GM12878 (cell line): ENCODE measurements at regions not wholly inside any gene's neighbourhood (a gene's known extent, or its start where the extent isn't known, plus 50 kb on each side); places are given as distances from the start of the nearest gene placed in this dataset.

Experiments
- ATAC-seq: fragments of 200-7000 bp; cut with Tn5 transposase; 3 replicates; pipeline ENCODE4 v1.9.1; 2020; ENCODE audit warnings: mild to moderate bottlenecking, moderate library complexity
- BruUV-seq: library from RNA; stranded (reverse); fragments of 400-500 nt; replicated peaks from 2 replicates; lab custom pipeline; 2021; lab: Mats Ljungman, UMichigan
- CTCF ChIA-PET: fragments of 300-600 bp; sonication (Branson Sonifier 250); formaldehyde crosslinking; extraction: SDS; loops from one replicate; lab custom pipeline; 2021; ENCODE audit warnings: inconsistent platforms; lab: Yijun Ruan, JAX
- POLR2A ChIA-PET: fragments of 350-600 bp; formaldehyde crosslinking; extraction: SDS; loops from one replicate; lab custom pipeline; 2021; ENCODE audit warnings: inconsistent platforms; lab: Charles Lee
- RAD21 ChIA-PET: fragments of 300-600 bp; sonication (Branson Sonifier 250); formaldehyde crosslinking; loops from one replicate; lab custom pipeline; 2023; ENCODE audit warnings: antibody characterized with exemption; ENCODE audit not compliant: unreplicated experiment; lab: Charles Lee
- SMC1A ChIA-PET: fragments of 300-600 bp; sonication (Branson Sonifier 250); formaldehyde crosslinking; loops from one replicate; lab custom pipeline; 2023; ENCODE audit not compliant: unreplicated experiment, uncharacterized antibody; lab: Charles Lee
- DNase-seq: peaks from one replicate; pipeline ENCODE4 v3.0.0-alpha.2; 2011; ENCODE audit warnings: low read depth, low spot score
- FAIRE-seq: peaks from 3 replicates; lab custom pipeline; 2011; peaks lifted over from hg19 to GRCh38; lab: Jason Lieb, UNC
- H2AFZ ChIP-seq: 2 replicates; pipeline ENCODE4 v1.6.0; 2011; ENCODE audit warnings: low read depth, low read length, control low read depth; ENCODE audit not compliant: control insufficient read depth
- H3K27ac ChIP-seq: 2 replicates; pipeline ENCODE4 v1.5.1; 2011; ENCODE audit warnings: control low read depth; ENCODE audit not compliant: control insufficient read depth, insufficient read depth
- H3K27me3 ChIP-seq, 2 experiments: replicated peaks in 1 of 2; 2 replicates each; pipeline versions ENCODE4 v1.6.0 to v1.6.1; 2011; ENCODE audit warnings: low read length in 1 of 2; ENCODE audit not compliant: control insufficient read depth in 2 of 2, insufficient read depth in 2 of 2
- H3K36me3 ChIP-seq, 2 experiments: 2 replicates each; pipeline ENCODE4 v1.5.1; 2011; ENCODE audit warnings: low read length in 1 of 2; ENCODE audit not compliant: control insufficient read depth in 2 of 2, insufficient read depth in 2 of 2
- H3K4me1 ChIP-seq: 2 replicates; pipeline ENCODE4 v1.6.1; 2011; ENCODE audit warnings: mild to moderate bottlenecking, low read length, moderate library complexity, mixed read lengths; ENCODE audit not compliant: control insufficient read depth, insufficient read depth
- H3K4me2 ChIP-seq: 2 replicates; pipeline ENCODE4 v1.6.0; 2011; ENCODE audit warnings: control low read depth; ENCODE audit not compliant: control insufficient read depth, insufficient read depth
- H3K4me3 ChIP-seq: fragments of 200-600 bp; sonication (generic); 2 replicates; pipeline ENCODE4 v1.5.1; 2016
- H3K79me2 ChIP-seq: 2 replicates; pipeline ENCODE4 v1.6.0; 2011; ENCODE audit warnings: low read length; ENCODE audit not compliant: control insufficient read depth, insufficient read depth
- H3K9ac ChIP-seq: 2 replicates; pipeline ENCODE4 v1.8.0; 2011; ENCODE audit warnings: low read length, control low read depth, mixed read lengths; ENCODE audit not compliant: control insufficient read depth, insufficient read depth
- H3K9me3 ChIP-seq: replicated peaks from 3 replicates; pipeline ENCODE4 v1.5.1; 2011; ENCODE audit warnings: mild to moderate bottlenecking, low read length; ENCODE audit not compliant: control insufficient read depth, insufficient read depth
- H4K20me1 ChIP-seq: 2 replicates; pipeline ENCODE4 v1.6.0; 2011; ENCODE audit not compliant: control insufficient read depth, insufficient read depth
- BHLHE40 ChIP-seq, 2 experiments: fragments of 450-650 bp in 1 of 2; IDR thresholded peaks; 2 replicates each; pipeline ENCODE4 v1.6.1; 2011 to 2017; ENCODE audit warnings: low read depth in 2 of 2, borderline replicate concordance in 1 of 2, improper control_type of control experiment in 1 of 2, low read length in 1 of 2, mild to moderate bottlenecking in 1 of 2
- CHD4 ChIP-seq: fragments of 200-600 bp; sonication (generic); IDR thresholded peaks from 2 replicates; pipeline ENCODE4 v1.6.1; 2016; ENCODE audit warnings: mild to moderate bottlenecking
- CREM ChIP-seq: IDR thresholded peaks from 2 replicates; pipeline ENCODE4 v1.6.1; 2014; ENCODE audit warnings: antibody characterized with exemption, low read depth
- E4F1 ChIP-seq: fragments of 450-650 bp; IDR thresholded peaks from 2 replicates; pipeline ENCODE4 v1.6.1; 2018; ENCODE audit warnings: borderline replicate concordance, mild to moderate bottlenecking; ENCODE audit not compliant: partially characterized antibody
- GATAD2B ChIP-seq: fragments of 450-650 bp; conservative IDR thresholded peaks from 2 replicates; pipeline ENCODE4 v1.6.1; 2017; ENCODE audit warnings: low read depth, mild to moderate bottlenecking, moderate library complexity
- IRF3 ChIP-seq: fragments of 450-650 bp; IDR thresholded peaks from 2 replicates; pipeline ENCODE4 v1.6.1; 2014; ENCODE audit warnings: mild to moderate bottlenecking
- NFYB ChIP-seq: IDR thresholded peaks from 2 replicates; pipeline ENCODE4 v1.6.1; 2011; ENCODE audit warnings: low read depth, mild to moderate bottlenecking, low read length, improper control_type of control experiment, moderate library complexity; ENCODE audit not compliant: insufficient read depth
- RBBP5 ChIP-seq: fragments of 200-600 bp; sonication (generic); conservative IDR thresholded peaks from 2 replicates; pipeline ENCODE4 v1.6.1; 2016
- SMARCA5 ChIP-seq: fragments of 450-650 bp; IDR thresholded peaks from 2 replicates; pipeline ENCODE4 v1.6.1; 2017; ENCODE audit warnings: mild to moderate bottlenecking
- STAT1 ChIP-seq: fragments of 450-650 bp; conservative IDR thresholded peaks from 2 replicates; pipeline ENCODE4 v1.6.1; 2014; ENCODE audit warnings: antibody characterized with exemption, mild to moderate bottlenecking
- TAF1 ChIP-seq: IDR thresholded peaks from 2 replicates; pipeline ENCODE4 v1.6.1; 2011; ENCODE audit warnings: mild to moderate bottlenecking, low read depth, low read length, borderline replicate concordance
- ZBTB11 ChIP-seq: fragments of 450-650 bp; formaldehyde crosslinking; IDR thresholded peaks from 2 replicates; pipeline ENCODE4 v1.5.0; 2022; ENCODE audit warnings: mild to moderate bottlenecking, missing genetic modification characterization
- WGBS: methylation state at CpG from one replicate; pipeline ENCODE4 v1.1.6; 2016; ENCODE audit warnings: low lambda C conversion rate; ENCODE audit not compliant: insufficient replicate concordance, insufficient coverage; ENCODE audit errors: missing lambda C conversion rate; 5-methylcytosine and 5-hydroxymethylcytosine counted together
- in situ Hi-C: fragments of 300-500 bp; cut with MboI; formaldehyde crosslinking; loops from 9 replicates; pipeline ENCODE4 v1.14.3; 2018; ENCODE audit warnings: mixed read lengths
- intact Hi-C: fragments of 100-400 bp; cut with micrococcal nuclease; formaldehyde crosslinking; loops from one replicate; pipeline ENCODE4 v1.14.2; 2022; ENCODE audit not compliant: unreplicated experiment

GRCh38 chr1:239993366-239993765, 98.3 kb upstream of the FMN2 start:
- no peaks in the 10 kb centered on the region for H3K79me2 ChIP-seq
- no TSS peak for BruUV-seq
- FAIRE-seq (no peak), DNase-seq (no peak), ATAC-seq (no peak)
- intact Hi-C loops = no loop called here
- no peaks in the 10 kb centered on the region for H4K20me1 ChIP-seq
- no peak overlapping the region for H3K27ac ChIP-seq
- TF ChIP-seq CHD4 (no peak), TAF1 (no peak), SMARCA5 (no peak), CREM (no peak), RBBP5 (no peak), IRF3 (no peak)
- no peak overlapping the region for H3K9ac ChIP-seq
- ChIA-PET POLR2A (no interaction called here), CTCF (no interaction called here), RAD21 (no interaction called here), SMC1A (no interaction called here)
- no peaks in the 10 kb centered on the region for H3K4me1 ChIP-seq
- in situ Hi-C loops = no loop called here
- no peaks in the 10 kb centered on the region for H3K27me3 ChIP-seq
- 47% methylated on average over 4 of the region's 4 CpGs for WGBS
- H3K4me3 ChIP-seq = no peak overlapping the region
- H2AFZ ChIP-seq = no peak overlapping the region
- H3K9me3 ChIP-seq = no peaks in the 10 kb centered on the region
- H3K4me2 ChIP-seq = no peak overlapping the region
- H3K36me3 ChIP-seq = no peaks in the 10 kb centered on the region

- no peak for FAIRE-seq
- no peaks in the 10 kb centered on the region for H3K79me2 ChIP-seq
- no peak overlapping the region for H3K4me2 ChIP-seq
- ChIA-PET POLR2A (no interaction called here), CTCF (interaction anchor here (1.0 to 1.3 kb wide), 2 partner anchors 9 to 32 kb away, joined by 3 to 5 read pairs; no protein-coding TSS in a partner anchor), RAD21 (no interaction called here), SMC1A (no interaction called here)
- H3K4me1 ChIP-seq = no peaks in the 10 kb centered on the region
- no peak overlapping the region for H3K27ac ChIP-seq
- no peak overlapping the region for H2AFZ ChIP-seq
- H3K9ac ChIP-seq = no peak overlapping the region
- DNase-seq = no peak
- WGBS = 2% methylated on average over 3 of the region's 3 CpGs
- H3K4me3 ChIP-seq = no peak overlapping the region
- no peaks in the 10 kb centered on the region for H3K9me3 ChIP-seq
- in situ Hi-C loops (no loop called here), intact Hi-C loops (no loop called here)
- BruUV-seq = no TSS peak
- no peaks in the 10 kb centered on the region for H3K27me3 ChIP-seq
- no peaks in the 10 kb centered on the region for H3K36me3 ChIP-seq
- no peak for ATAC-seq
- no peaks in the 10 kb centered on the region for H4K20me1 ChIP-seq
- TF ChIP-seq GATAD2B (no peak), STAT1 (no peak), BHLHE40 (IDR thresholded peaks at IDR 0.05; ENCODE audit: borderline replicate concordance in 1 of 2, low read depth in 2 of 2, low read length in 1 of 2) (no peak), E4F1 (no peak), NFYB (no peak), ZBTB11 (CRISPR knock-in tag) (no peak)
Observed at GRCh38 chr1:239995281-239995680, 96.4 kb upstream of the FMN2 start.
